T-cell (primary cell): ENCODE measurements at regions not wholly inside any gene's neighbourhood (a gene's known extent, or its start where the extent isn't known, plus 50 kb on each side); places are given as distances from the start of the nearest gene placed in this dataset.

Source experiments
- ATAC-seq, 4 experiments: fragments of 200-7000 bp in 3 of 4; fragments of 150-1000 bp in 1 of 4; cut with Tn5 transposase; replicated peaks in 1 of 4; 1 replicate in 3 of 4; 2 replicates in 1 of 4; pipeline ENCODE4 v1.10.0; 2021; ENCODE audit warnings: moderate library complexity in 3 of 4, mild to moderate bottlenecking in 2 of 4, moderate number of reproducible peaks in 1 of 4
- CTCF ChIA-PET, 2 donors: fragments of 300-600 bp; sonication (Branson Sonifier 250); formaldehyde crosslinking; loops; one replicate each; lab custom pipeline; 2022; ENCODE audit warnings: antibody characterized with exemption in 2 of 2; lab: Charles Lee
- POLR2A ChIA-PET, 2 donors: fragments of 300-600 bp; sonication (Branson Sonifier 250); formaldehyde crosslinking; loops; one replicate each; lab custom pipeline; 2022; ENCODE audit warnings: antibody characterized with exemption in 2 of 2; lab: Charles Lee
- DNase-seq, 35 experiments: peaks; one replicate each; pipeline versions ENCODE4 v3.0.0 to v3.0.0-alpha.2; 2013 to 2023
- H3K27ac ChIP-seq: one replicate; pipeline ENCODE4 v1.5.1; 2013; ENCODE audit warnings: low read length
- H3K27me3 ChIP-seq, 2 experiments: replicated peaks in 1 of 2; 1 replicate in 1 of 2; 2 replicates in 1 of 2; pipeline versions ENCODE4 v1.6.1 to v1.7.0; 2013; ENCODE audit warnings: low read length in 1 of 2, mixed read lengths in 1 of 2; ENCODE audit not compliant: control insufficient read depth in 2 of 2, insufficient read depth in 2 of 2; ENCODE audit errors: extremely low read depth in 1 of 2
- H3K36me3 ChIP-seq, 2 donors: 1 replicate in 1 of 2; 2 replicates in 1 of 2; pipeline versions ENCODE4 v1.6.1 to v1.7.0; 2013; ENCODE audit warnings: low read length in 1 of 2; ENCODE audit not compliant: control insufficient read depth in 2 of 2, insufficient read depth in 1 of 2; ENCODE audit errors: extremely low read depth in 1 of 2
- H3K4me1 ChIP-seq, 2 experiments: 1 replicate in 1 of 2; 2 replicates in 1 of 2; pipeline versions ENCODE4 v1.6.1 to v1.7.0; 2013; ENCODE audit warnings: low read length in 2 of 2, mixed read lengths in 1 of 2; ENCODE audit not compliant: insufficient read depth in 2 of 2, control insufficient read depth in 1 of 2; ENCODE audit errors: extremely low read depth in 1 of 2
- H3K4me3 ChIP-seq, 2 donors: 1 replicate in 1 of 2; 2 replicates in 1 of 2; pipeline versions ENCODE4 v1.5.1 to v1.7.0; 2013; ENCODE audit warnings: mild to moderate bottlenecking in 2 of 2, low read length in 1 of 2, moderate library complexity in 1 of 2; ENCODE audit not compliant: control insufficient read depth in 1 of 2; ENCODE audit errors: extremely low read depth in 1 of 2
- H3K9me3 ChIP-seq: 2 replicates; pipeline ENCODE4 v1.7.0; 2013
- H3K27ac Mint-ChIP-seq, 2 donors: one replicate each; pipeline ENCODE4 v1.8.0; 2020 to 2021; ENCODE audit warnings: mild to moderate bottlenecking in 2 of 2, mixed read lengths in 2 of 2
- H3K27me3 Mint-ChIP-seq, 2 donors: one replicate each; pipeline ENCODE4 v1.8.0; 2021 to 2022; ENCODE audit warnings: mixed read lengths in 2 of 2
- H3K36me3 Mint-ChIP-seq: one replicate; pipeline ENCODE4 v1.8.0; 2021; ENCODE audit warnings: mixed read lengths
- H3K4me1 Mint-ChIP-seq, 3 donors: one replicate each; pipeline ENCODE4 v1.8.0; 2020 to 2022; ENCODE audit warnings: mixed read lengths in 3 of 3, mild to moderate bottlenecking in 1 of 3
- H3K4me3 Mint-ChIP-seq, 3 donors: one replicate each; pipeline ENCODE4 v1.8.0; 2020 to 2022; ENCODE audit warnings: mild to moderate bottlenecking in 3 of 3, mixed read lengths in 3 of 3, moderate library complexity in 3 of 3
- H3K9me3 Mint-ChIP-seq, 3 donors: one replicate each; pipeline ENCODE4 v1.8.0; 2020 to 2022; ENCODE audit warnings: mixed read lengths in 3 of 3
- WGBS: methylation state at CpG from one replicate; pipeline ENCODE4 v1.1.5; 2013; ENCODE audit warnings: missing lambda C conversion rate; ENCODE audit not compliant: insufficient coverage; 5-methylcytosine and 5-hydroxymethylcytosine counted together

GRCh38 chr4:176432811-176433540 is 113.2 kb downstream of the SPCS3 start:
- no peaks in the 10 kb centered on the region for H3K27me3 ChIP-seq
- H3K4me3 Mint-ChIP-seq: no peak overlapping the region
- no peak for DNase-seq
- ChIA-PET POLR2A (no interaction called here), CTCF (no interaction called here)
- peaks cover 0 to 11% (median 7%) of the 10 kb centered on the region in 3 donors for H3K4me1 Mint-ChIP-seq
- no peak overlapping the region for H3K27ac Mint-ChIP-seq
- H3K9me3 ChIP-seq: no peaks in the 10 kb centered on the region
- no peak overlapping the region for H3K4me3 ChIP-seq
- H3K27ac ChIP-seq: no peak overlapping the region
- ATAC-seq: no peak
- WGBS: 67% methylated on average over 2 of the region's 6 CpGs
- H3K4me1 ChIP-seq: no peaks in the 10 kb centered on the region
- H3K36me3 ChIP-seq: no peaks in the 10 kb centered on the region
- H3K9me3 Mint-ChIP-seq: no peaks in the 10 kb centered on the region
- H3K36me3 Mint-ChIP-seq: no peaks in the 10 kb centered on the region
- no peaks in the 10 kb centered on the region for H3K27me3 Mint-ChIP-seq

GRCh38 chr4:176433983-176434382 is 114.2 kb downstream of the SPCS3 start:
- Histone ChIP-seq H3K9me3 (no peaks in the 10 kb centered on the region), H3K4me3 (no peak overlapping the region), H3K4me1 (no peaks in the 10 kb centered on the region), H3K27ac (no peak overlapping the region), H3K36me3 (no peaks in the 10 kb centered on the region), H3K27me3 (no peaks in the 10 kb centered on the region)
- Mint-ChIP-seq H3K9me3 (no peaks in the 10 kb centered on the region), H3K27ac (no peak overlapping the region), H3K36me3 (no peaks in the 10 kb centered on the region), H3K27me3 (no peaks in the 10 kb centered on the region), H3K4me3 (no peak overlapping the region), H3K4me1 (peaks cover 0 to 11% (median 7%) of the 10 kb centered on the region in 3 donors)
- DNase-seq (no peak), ATAC-seq (no peak)
- ChIA-PET POLR2A (interaction anchor here in 1 of 2 donors (0.6 kb wide), 1 partner anchor 1030 kb away, joined by 3 read pairs; no protein-coding TSS in a partner anchor), CTCF (no interaction called here)
- no CpG with 5 or more reads among the region's 3 CpGs for WGBS

- no peaks in the 10 kb centered on the region for H3K27me3 Mint-ChIP-seq
- no peak overlapping the region for H3K4me3 Mint-ChIP-seq
- H3K36me3 ChIP-seq: no peaks in the 10 kb centered on the region
- H3K4me3 ChIP-seq: no peak overlapping the region
- no peaks in the 10 kb centered on the region for H3K9me3 ChIP-seq
- H3K4me1 ChIP-seq: no peaks in the 10 kb centered on the region
- peaks cover 0 to 11% (median 7%) of the 10 kb centered on the region in 3 donors for H3K4me1 Mint-ChIP-seq
- no peaks in the 10 kb centered on the region for H3K9me3 Mint-ChIP-seq
- ChIA-PET POLR2A (no interaction called here), CTCF (no interaction called here)
- WGBS: 50% methylated on average over 1 of the region's 1 CpG
- H3K36me3 Mint-ChIP-seq: no peaks in the 10 kb centered on the region
- no peak overlapping the region for H3K27ac Mint-ChIP-seq
- no peak for ATAC-seq
- H3K27ac ChIP-seq: no peak overlapping the region
- no peak for DNase-seq
- H3K27me3 ChIP-seq: no peaks in the 10 kb centered on the region
These were observed 116.1 kb downstream of the SPCS3 start for GRCh38 chr4:176435901-176436292.

GRCh38 chr4:176436293-176436973 is 116.7 kb downstream of the SPCS3 start:
- H3K9me3 Mint-ChIP-seq: no peaks in the 10 kb centered on the region
- ChIA-PET POLR2A (no interaction called here), CTCF (no interaction called here)
- H3K9me3 ChIP-seq: no peaks in the 10 kb centered on the region
- no peak overlapping the region for H3K4me3 Mint-ChIP-seq
- H3K27me3 Mint-ChIP-seq: no peaks in the 10 kb centered on the region
- H3K27ac Mint-ChIP-seq: no peak overlapping the region
- no peaks in the 10 kb centered on the region for H3K4me1 ChIP-seq
- 75% methylated on average over 1 of the region's 5 CpGs for WGBS
- H3K27me3 ChIP-seq: no peaks in the 10 kb centered on the region
- H3K4me1 Mint-ChIP-seq: peaks cover 0 to 11% (median 7%) of the 10 kb centered on the region in 3 donors
- no peaks in the 10 kb centered on the region for H3K36me3 ChIP-seq
- ATAC-seq: no peak
- H3K36me3 Mint-ChIP-seq: no peaks in the 10 kb centered on the region
- no peak overlapping the region for H3K27ac ChIP-seq
- no peak for DNase-seq
- H3K4me3 ChIP-seq: no peak overlapping the region

- H3K36me3 ChIP-seq: no peaks in the 10 kb centered on the region
- ChIA-PET POLR2A (no interaction called here), CTCF (no interaction called here)
- H3K27me3 Mint-ChIP-seq: no peaks in the 10 kb centered on the region
- H3K27ac ChIP-seq: no peak overlapping the region
- H3K4me3 ChIP-seq: no peak overlapping the region
- no peaks in the 10 kb centered on the region for H3K9me3 ChIP-seq
- no peaks in the 10 kb centered on the region for H3K27me3 ChIP-seq
- H3K4me1 ChIP-seq: no peaks in the 10 kb centered on the region
- H3K36me3 Mint-ChIP-seq: no peaks in the 10 kb centered on the region
- ATAC-seq (no peak), DNase-seq (no peak)
- H3K9me3 Mint-ChIP-seq: peaks cover 0 to 4% (median 2%) of the 10 kb centered on the region in 3 donors
- H3K4me1 Mint-ChIP-seq: peaks cover 0 to 11% (median 7%) of the 10 kb centered on the region in 3 donors
- no peak overlapping the region for H3K27ac Mint-ChIP-seq
- H3K4me3 Mint-ChIP-seq: no peak overlapping the region
- no CpG with 5 or more reads among the region's 1 CpG for whole genome bisulfite sequencing
These were observed 118.0 kb downstream of the SPCS3 start for GRCh38 chr4:176437756-176438155.

- no CpG with 5 or more reads among the region's 2 CpGs for WGBS
- ATAC-seq: no peak
- CTCF ChIA-PET: no interaction called here
- Mint-ChIP-seq H3K4me1 (peaks cover 0 to 11% (median 7%) of the 10 kb centered on the region in 3 donors), H3K36me3 (no peaks in the 10 kb centered on the region), H3K4me3 (no peak overlapping the region), H3K9me3 (peaks cover 0 to 4% (median 2%) of the 10 kb centered on the region in 3 donors), H3K27me3 (no peaks in the 10 kb centered on the region), H3K27ac (no peak overlapping the region)
- H3K9me3 ChIP-seq: no peaks in the 10 kb centered on the region
- no peaks in the 10 kb centered on the region for H3K36me3 ChIP-seq
- no peaks in the 10 kb centered on the region for H3K27me3 ChIP-seq
- POLR2A ChIA-PET: no interaction called here
- H3K27ac ChIP-seq: no peak overlapping the region
- no peak overlapping the region for H3K4me3 ChIP-seq
- no peak for DNase-seq
- H3K4me1 ChIP-seq: no peaks in the 10 kb centered on the region
These were observed 118.6 kb downstream of the SPCS3 start for GRCh38 chr4:176438401-176438800.
